ENCODE measurements at regions not wholly inside any gene's neighbourhood (a gene's known extent, or its start where the extent isn't known, plus 50 kb on each side); places are given as distances from the start of the nearest gene placed in this dataset.
"Not testable (repeated sequence)": the region's sequence is repeated elsewhere in the genome, so short reads cannot be mapped to it uniquely, and the experiment has no call there.

- no peak for DNase-seq (ENCODE audit: low spot score)
Observed at GRCh38 chr16:24624102-24624501, 84.7 kb downstream of the RBBP6 start.

DNA sequence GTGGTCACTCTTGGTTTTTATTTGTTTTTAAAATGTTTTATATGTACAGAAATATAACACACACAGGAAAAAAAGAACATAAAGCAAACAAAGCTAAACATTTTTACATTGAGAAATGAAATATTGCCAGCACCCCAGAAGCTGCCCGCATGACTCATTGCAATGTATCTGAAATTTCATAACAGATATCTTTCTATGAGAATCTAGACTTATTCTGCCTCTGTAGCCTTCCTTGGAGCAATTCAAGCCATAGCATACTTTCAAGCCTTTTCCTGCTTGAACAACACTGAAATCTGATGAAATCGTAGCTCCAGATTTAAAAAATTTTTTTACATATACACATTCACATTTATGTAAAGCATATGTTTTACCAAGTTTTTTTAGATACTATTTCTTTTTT lies 86.9 kb downstream of the RBBP6 start:
- no peak for DNase-seq (ENCODE audit: low spot score)

GRCh38 chr16:24634919-24635318 lies 94.5 kb upstream of the TNRC6A start:
- no peak for DNase-seq (ENCODE audit: low spot score)

DNA sequence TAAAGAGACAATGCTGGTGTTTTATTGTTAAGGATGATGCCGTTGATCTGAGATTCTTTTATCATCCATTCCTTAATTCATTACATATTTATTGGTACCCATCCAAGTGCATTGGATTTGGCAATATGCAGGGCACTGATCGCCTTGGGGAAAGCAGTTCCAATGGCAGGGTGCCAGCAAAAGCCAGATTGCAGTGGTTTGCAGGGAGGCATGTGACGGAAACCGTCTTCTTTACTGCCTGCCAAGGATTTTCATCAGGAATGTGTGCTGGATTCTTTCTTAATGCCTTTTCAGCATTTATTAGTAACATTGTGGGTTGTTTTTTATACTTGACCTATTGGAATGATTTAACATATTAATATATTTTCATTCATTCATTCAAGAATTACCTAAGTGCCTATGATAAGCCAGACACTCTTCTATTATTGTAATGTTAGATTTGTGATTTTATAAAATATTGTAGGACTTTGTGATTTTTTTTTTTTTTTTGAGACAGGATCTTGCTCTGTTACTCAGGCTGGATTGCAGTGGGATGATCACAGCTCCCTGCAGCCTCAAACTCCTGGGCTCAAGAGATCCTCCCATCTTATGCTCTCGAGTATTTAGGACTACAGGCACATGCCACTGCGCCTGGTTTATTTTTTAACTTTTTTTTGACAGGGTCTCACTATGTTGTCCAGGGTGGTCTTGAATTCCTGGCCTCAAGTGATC lies 93.4 kb upstream of the TNRC6A start:
- peak; percentile 87 for DNase-seq (ENCODE audit: low spot score)

DNA sequence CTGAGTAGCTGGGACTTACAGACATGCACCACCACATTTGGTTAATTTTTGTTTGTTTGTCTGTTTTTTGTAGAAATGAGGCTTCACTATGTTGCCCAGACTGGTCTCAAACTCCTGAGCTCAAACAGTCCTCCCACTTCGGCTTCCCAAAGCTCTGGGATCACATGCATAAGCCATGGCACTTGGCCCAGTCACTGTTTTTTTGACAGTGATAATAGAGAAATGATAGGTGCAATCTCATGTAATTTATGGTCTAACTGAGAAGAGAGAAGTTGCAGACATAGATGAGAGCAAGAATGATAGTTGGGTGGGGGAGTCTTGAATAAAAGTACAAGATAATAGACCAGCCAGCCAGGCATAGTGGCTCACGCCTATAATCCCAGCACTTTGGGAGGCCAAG lies 89.7 kb upstream of the TNRC6A start:
- DNase-seq (ENCODE audit: low spot score): no peak

- no peak for DNase-seq (ENCODE audit: low spot score)
Observed at GRCh38 chr16:24643489-24643888, 86.0 kb upstream of the TNRC6A start.

DNA sequence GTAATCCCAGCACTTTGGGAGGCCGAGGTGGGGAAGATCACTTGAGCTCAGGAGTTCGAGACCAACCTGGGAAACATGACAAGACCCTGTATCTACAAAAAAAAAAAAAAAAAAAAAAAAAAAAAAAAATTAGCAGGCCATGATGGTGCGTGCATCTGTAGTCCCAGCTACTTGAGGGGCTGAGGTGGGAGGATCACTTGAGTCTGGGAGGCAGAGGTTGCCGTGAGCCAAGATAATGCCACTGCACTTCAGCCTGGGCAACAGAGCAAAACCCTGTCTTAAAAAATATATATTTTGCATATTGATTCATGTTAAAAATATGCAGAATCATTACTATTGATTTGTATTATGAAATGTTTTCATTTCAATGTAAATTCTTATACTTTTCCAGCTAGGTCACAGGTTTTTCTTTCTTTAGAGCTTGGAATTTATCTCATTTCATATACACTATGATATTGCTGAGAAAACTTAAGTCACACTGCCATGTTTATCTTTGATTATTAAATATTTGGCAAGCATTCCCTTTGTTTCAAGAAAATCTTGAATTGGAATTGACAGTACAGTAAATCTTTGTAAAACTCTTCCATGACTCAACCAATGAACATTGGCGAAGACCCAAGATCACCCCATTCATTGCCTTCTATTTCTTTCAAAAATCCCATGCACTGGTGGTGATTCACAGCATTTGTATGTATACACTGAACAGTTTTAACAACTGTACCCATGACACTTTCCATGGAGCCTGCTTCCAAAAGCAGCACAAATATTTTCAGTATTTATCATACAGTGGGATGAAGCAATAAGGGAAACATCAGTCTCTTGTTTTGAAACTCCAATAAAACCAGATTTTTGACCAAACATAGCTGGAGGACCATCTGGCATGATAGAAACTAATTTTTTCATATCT lies 83.5 kb upstream of the TNRC6A start:
- peak; percentile 80 for DNase-seq (ENCODE audit: low spot score)

GRCh38 chr16:24646646-24646995 lies 82.8 kb upstream of the TNRC6A start:
- no peak for DNase-seq (ENCODE audit: low spot score)

DNA sequence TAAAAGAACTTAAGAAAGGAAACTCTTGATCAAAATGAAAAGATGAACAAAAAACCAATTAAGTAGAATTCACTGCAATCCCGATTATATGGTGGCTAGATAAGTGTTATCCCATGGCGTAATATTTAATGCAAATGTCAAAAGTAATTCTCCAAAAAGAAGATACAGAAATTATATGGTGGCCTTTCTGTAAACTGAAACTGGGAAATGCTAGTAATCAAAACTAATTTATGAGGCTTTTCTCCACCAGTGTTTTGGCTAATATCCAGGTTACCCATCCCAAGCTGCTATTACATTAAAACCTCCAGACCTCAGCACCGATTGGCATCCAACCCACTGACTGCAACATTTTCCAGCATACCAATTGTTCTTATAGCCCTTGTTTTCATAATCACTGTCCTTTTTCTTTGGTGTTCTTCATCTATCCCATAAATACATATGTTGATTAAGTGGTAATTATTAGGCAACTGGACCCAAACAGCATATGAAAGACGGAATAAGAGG lies 77.2 kb upstream of the TNRC6A start:
- no peak for DNase-seq (ENCODE audit: low spot score)

GRCh38 chr16:24652803-24653202 lies 76.6 kb upstream of the TNRC6A start:
- DNase-seq (ENCODE audit: low spot score): no peak

GRCh38 chr16:24653725-24654124 lies 75.7 kb upstream of the TNRC6A start:
- DNase-seq (ENCODE audit: low spot score): no peak

- not testable (repeated sequence) for DNase-seq (ENCODE audit: low spot score)
Observed at GRCh38 chr16:24665942-24666341, 63.5 kb upstream of the TNRC6A start.

DNA sequence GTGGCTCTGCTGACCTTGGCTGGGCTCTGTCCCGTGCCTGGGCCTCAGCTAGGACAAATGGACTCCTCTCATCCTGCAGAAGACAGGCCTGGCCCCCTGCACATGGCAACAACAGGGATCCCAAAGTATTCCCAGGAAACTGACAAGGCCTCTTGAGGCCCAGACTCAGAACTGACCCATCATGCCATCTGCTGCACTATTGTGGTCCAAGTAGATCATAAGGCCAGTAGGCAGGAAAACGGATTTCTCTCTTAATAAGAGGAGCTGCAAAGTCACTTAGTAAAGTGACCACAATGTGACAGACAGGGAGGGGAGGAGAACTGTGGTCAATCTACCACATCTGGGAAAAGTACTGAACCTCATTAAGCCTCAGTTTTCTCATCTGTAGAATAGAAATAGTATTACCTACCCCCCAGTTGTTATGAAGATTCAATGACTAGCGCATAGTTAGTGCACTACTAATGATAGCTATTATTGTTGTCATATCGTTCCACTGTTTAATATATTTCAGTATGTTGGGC lies 62.1 kb upstream of the TNRC6A start:
- DNase-seq (ENCODE audit: low spot score): no peak

- no peak for DNase-seq (ENCODE audit: low spot score)
Observed at GRCh38 chr16:24668481-24669061, 60.9 kb upstream of the TNRC6A start.

DNA sequence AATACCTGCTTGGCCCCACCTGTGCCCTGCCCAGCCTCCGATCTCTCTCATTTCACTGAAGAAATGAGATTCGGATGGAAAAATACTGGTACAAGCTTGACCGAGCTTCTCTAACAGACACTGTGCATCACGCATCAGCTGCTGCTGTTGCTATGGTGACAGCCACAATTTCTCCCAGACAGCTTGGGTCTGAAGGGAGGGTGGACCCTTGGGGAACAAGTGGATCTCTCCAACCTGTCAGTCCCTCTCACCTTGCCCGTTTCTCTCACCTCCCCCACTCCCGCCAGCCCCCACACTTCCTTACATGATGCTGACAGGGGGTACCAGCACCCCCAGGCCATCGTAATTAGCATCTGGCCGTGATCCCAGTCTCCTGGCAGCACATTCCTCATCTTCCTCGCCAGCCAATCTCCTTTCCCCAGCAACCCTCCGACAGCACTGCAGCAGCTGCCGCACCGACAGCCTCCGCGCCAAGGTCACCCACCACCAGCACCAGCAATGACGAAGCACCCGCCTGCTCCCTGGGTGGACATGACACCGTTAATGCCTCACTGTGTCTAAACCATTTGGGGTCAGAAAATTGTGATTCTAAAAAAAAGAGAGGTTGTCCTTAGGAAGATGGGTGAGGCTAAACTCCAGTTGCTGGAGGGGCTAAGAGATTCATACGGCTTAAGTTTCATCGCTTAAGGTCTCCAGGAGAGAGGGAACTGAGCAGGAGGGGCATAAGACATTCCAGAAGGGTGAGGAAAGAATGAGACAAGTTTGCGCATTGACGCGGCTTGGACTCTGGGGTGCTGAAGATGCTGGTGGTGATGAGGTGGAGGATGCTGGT lies 58.6 kb upstream of the TNRC6A start:
- DNase-seq (ENCODE audit: low spot score): peak; percentile 79

DNA sequence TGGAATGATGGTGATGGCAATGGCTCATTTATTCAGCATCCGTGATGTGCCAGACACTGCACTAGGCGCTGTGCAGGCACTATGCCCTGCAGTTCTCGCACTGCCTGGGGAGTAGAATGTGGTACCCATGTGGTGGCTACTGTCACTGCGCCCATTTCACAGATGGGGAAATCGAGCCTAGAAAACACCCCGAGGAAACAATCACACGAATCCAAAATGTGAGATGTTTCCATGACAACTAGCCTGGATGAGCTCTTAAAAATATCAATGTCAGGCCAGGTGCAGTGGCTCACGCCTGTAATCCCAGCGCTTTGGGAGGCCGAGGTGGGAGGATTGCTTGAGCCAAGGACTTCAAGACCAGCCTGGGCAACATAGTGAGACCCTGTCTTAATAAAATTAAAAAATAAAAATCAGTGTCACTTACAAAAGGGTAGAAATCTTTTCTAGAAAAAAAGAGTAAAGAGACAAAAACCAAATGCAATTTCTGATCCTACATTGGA lies 57.9 kb upstream of the TNRC6A start:
- DNase-seq (ENCODE audit: low spot score): no peak

DNA sequence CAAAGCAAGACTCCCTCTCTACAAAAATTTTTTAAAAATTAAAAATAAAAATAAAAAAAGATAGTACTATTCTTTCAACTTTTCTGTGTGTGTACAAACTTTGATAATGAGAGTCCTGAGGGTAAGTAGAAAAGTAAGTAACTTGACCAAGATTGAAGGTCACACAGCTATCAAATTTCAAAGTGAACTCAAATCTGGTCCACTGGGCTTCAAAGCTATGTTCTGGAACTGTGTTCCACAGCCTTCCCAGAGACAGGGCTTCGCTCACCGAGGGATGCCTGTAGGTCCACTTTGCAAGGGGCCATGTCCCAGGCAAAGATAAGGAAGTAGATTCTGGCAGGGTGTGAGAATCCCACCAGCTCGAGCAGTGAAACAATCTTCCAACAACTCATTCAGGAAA lies 56.3 kb upstream of the TNRC6A start:
- DNase-seq (ENCODE audit: low spot score): no peak

GRCh38 chr16:24674877-24675276 lies 54.6 kb upstream of the TNRC6A start:
- no peak for DNase-seq (ENCODE audit: low spot score)

GRCh38 chr16:24677388-24677787 lies 52.1 kb upstream of the TNRC6A start:
- DNase-seq (ENCODE audit: low spot score): no peak

Measured in AG08396 (cell line).